ENCODE measurements at regions not wholly inside any gene's neighbourhood (a gene's known extent, or its start where the extent isn't known, plus 50 kb on each side); places are given as distances from the start of the nearest gene placed in this dataset.
"Not testable (repeated sequence)": the region's sequence is repeated elsewhere in the genome, so short reads cannot be mapped to it uniquely, and the experiment has no call there.

- Histone ChIP-seq H3K27me3 (ENCODE audit: insufficient read depth, low read length) (peaks cover 6% of the 10 kb centered on the region), H3K9me3 (ENCODE audit: low read length) (no peaks in the 10 kb centered on the region), H3K36me3 (ENCODE audit: insufficient read depth, low read length) (no peaks in the 10 kb centered on the region), H3K4me1 (ENCODE audit: insufficient read depth, low read length) (no peaks in the 10 kb centered on the region), H2AFZ (ENCODE audit: low read depth, low read length) (no peak overlapping the region), H3K4me3 (ENCODE audit: low read length) (no peak overlapping the region)
Measured at GRCh38 chr5:79924936-79925893, 65.8 kb downstream of the MTX3 start.

GRCh38 chr5:79923431-79923830, 67.6 kb downstream of the MTX3 start:
- Histone ChIP-seq H3K9me3 (ENCODE audit: low read length) (no peaks in the 10 kb centered on the region), H2AFZ (ENCODE audit: low read depth, low read length) (no peak overlapping the region), H3K4me3 (ENCODE audit: low read length) (no peak overlapping the region), H3K36me3 (ENCODE audit: insufficient read depth, low read length) (no peaks in the 10 kb centered on the region), H3K4me1 (ENCODE audit: insufficient read depth, low read length) (no peaks in the 10 kb centered on the region), H3K27me3 (ENCODE audit: insufficient read depth, low read length) (peaks cover 6% of the 10 kb centered on the region)

GRCh38 chr5:79922626-79923025, 68.4 kb downstream of the MTX3 start:
- no peaks in the 10 kb centered on the region for H3K36me3 ChIP-seq (ENCODE audit: insufficient read depth, low read length)
- peaks cover 6% of the 10 kb centered on the region for H3K27me3 ChIP-seq (ENCODE audit: insufficient read depth, low read length)
- H3K4me1 ChIP-seq (ENCODE audit: insufficient read depth, low read length) = no peaks in the 10 kb centered on the region
- H3K9me3 ChIP-seq (ENCODE audit: low read length) = no peaks in the 10 kb centered on the region
- H3K4me3 ChIP-seq (ENCODE audit: low read length) = no peak overlapping the region
- H2AFZ ChIP-seq (ENCODE audit: low read depth, low read length) = no peak overlapping the region

- not testable (repeated sequence) for H3K36me3 ChIP-seq (ENCODE audit: insufficient read depth, low read length); H3K4me3 ChIP-seq (ENCODE audit: low read length); H2AFZ ChIP-seq (ENCODE audit: low read depth, low read length); H3K4me1 ChIP-seq (ENCODE audit: insufficient read depth, low read length); H3K27me3 ChIP-seq (ENCODE audit: insufficient read depth, low read length); H3K9me3 ChIP-seq (ENCODE audit: low read length)
Measured at GRCh38 chr5:79907452-79907851, 83.6 kb downstream of the MTX3 start.

- H3K4me1 ChIP-seq (ENCODE audit: insufficient read depth, low read length); H2AFZ ChIP-seq (ENCODE audit: low read depth, low read length); H3K27me3 ChIP-seq (ENCODE audit: insufficient read depth, low read length); H3K4me3 ChIP-seq (ENCODE audit: low read length); H3K9me3 ChIP-seq (ENCODE audit: low read length); H3K36me3 ChIP-seq (ENCODE audit: insufficient read depth, low read length): not testable (repeated sequence)
Measured at GRCh38 chr5:79902571-79902970, 88.5 kb downstream of the MTX3 start.

- Histone ChIP-seq H3K36me3 (ENCODE audit: insufficient read depth, low read length) (no peaks in the 10 kb centered on the region), H2AFZ (ENCODE audit: low read depth, low read length) (no peak overlapping the region), H3K27me3 (ENCODE audit: insufficient read depth, low read length) (no peaks in the 10 kb centered on the region), H3K4me1 (ENCODE audit: insufficient read depth, low read length) (no peaks in the 10 kb centered on the region), H3K9me3 (ENCODE audit: low read length) (no peaks in the 10 kb centered on the region), H3K4me3 (ENCODE audit: low read length) (no peak overlapping the region)
Measured at GRCh38 chr5:79901631-79902030, 89.4 kb downstream of the MTX3 start.

GRCh38 chr5:79898611-79899010, 92.5 kb downstream of the MTX3 start:
- Histone ChIP-seq H3K27me3 (ENCODE audit: insufficient read depth, low read length) (no peaks in the 10 kb centered on the region), H3K9me3 (ENCODE audit: low read length) (no peaks in the 10 kb centered on the region), H3K36me3 (ENCODE audit: insufficient read depth, low read length) (no peaks in the 10 kb centered on the region), H2AFZ (ENCODE audit: low read depth, low read length) (no peak overlapping the region), H3K4me3 (ENCODE audit: low read length) (no peak overlapping the region), H3K4me1 (ENCODE audit: insufficient read depth, low read length) (no peaks in the 10 kb centered on the region)

GRCh38 chr5:79893976-79894375, 97.1 kb downstream of the MTX3 start:
- Histone ChIP-seq H3K4me1 (ENCODE audit: insufficient read depth, low read length) (no peaks in the 10 kb centered on the region), H3K4me3 (ENCODE audit: low read length) (no peak overlapping the region), H3K9me3 (ENCODE audit: low read length) (no peaks in the 10 kb centered on the region), H2AFZ (ENCODE audit: low read depth, low read length) (no peak overlapping the region), H3K36me3 (ENCODE audit: insufficient read depth, low read length) (no peaks in the 10 kb centered on the region), H3K27me3 (ENCODE audit: insufficient read depth, low read length) (no peaks in the 10 kb centered on the region)

GRCh38 chr5:79893485-79893884, 97.6 kb downstream of the MTX3 start:
- Histone ChIP-seq H3K4me1 (ENCODE audit: insufficient read depth, low read length) (no peaks in the 10 kb centered on the region), H3K9me3 (ENCODE audit: low read length) (no peaks in the 10 kb centered on the region), H3K27me3 (ENCODE audit: insufficient read depth, low read length) (no peaks in the 10 kb centered on the region), H2AFZ (ENCODE audit: low read depth, low read length) (no peak overlapping the region), H3K4me3 (ENCODE audit: low read length) (no peak overlapping the region), H3K36me3 (ENCODE audit: insufficient read depth, low read length) (no peaks in the 10 kb centered on the region)

- Histone ChIP-seq H3K27me3 (ENCODE audit: insufficient read depth, low read length) (no peaks in the 10 kb centered on the region), H2AFZ (ENCODE audit: low read depth, low read length) (no peak overlapping the region), H3K4me1 (ENCODE audit: insufficient read depth, low read length) (no peaks in the 10 kb centered on the region), H3K36me3 (ENCODE audit: insufficient read depth, low read length) (no peaks in the 10 kb centered on the region), H3K9me3 (ENCODE audit: low read length) (peaks cover 2% of the 10 kb centered on the region), H3K4me3 (ENCODE audit: low read length) (no peak overlapping the region)
Measured at GRCh38 chr5:79890930-79891249, 100.2 kb downstream of the MTX3 start.

- Histone ChIP-seq H3K9me3 (ENCODE audit: low read length) (peaks cover 2% of the 10 kb centered on the region), H3K36me3 (ENCODE audit: insufficient read depth, low read length) (no peaks in the 10 kb centered on the region), H2AFZ (ENCODE audit: low read depth, low read length) (no peak overlapping the region), H3K4me3 (ENCODE audit: low read length) (no peak overlapping the region), H3K27me3 (ENCODE audit: insufficient read depth, low read length) (peaks cover 4% of the 10 kb centered on the region), H3K4me1 (ENCODE audit: insufficient read depth, low read length) (no peaks in the 10 kb centered on the region)
Measured at GRCh38 chr5:79890119-79890929, 100.7 kb downstream of the MTX3 start.

- no peak overlapping the region for H2AFZ ChIP-seq (ENCODE audit: low read depth, low read length)
- peaks cover 8% of the 10 kb centered on the region for H3K27me3 ChIP-seq (ENCODE audit: insufficient read depth, low read length)
- H3K36me3 ChIP-seq (ENCODE audit: insufficient read depth, low read length) = no peaks in the 10 kb centered on the region
- H3K4me3 ChIP-seq (ENCODE audit: low read length) = no peak overlapping the region
- peaks cover 2% of the 10 kb centered on the region for H3K9me3 ChIP-seq (ENCODE audit: low read length)
- H3K4me1 ChIP-seq (ENCODE audit: insufficient read depth, low read length) = no peaks in the 10 kb centered on the region
Measured at GRCh38 chr5:79888643-79889042, 102.4 kb downstream of the MTX3 start.

GRCh38 chr5:79886925-79887655, 104.0 kb downstream of the MTX3 start:
- Histone ChIP-seq H2AFZ (ENCODE audit: low read depth, low read length) (no peak overlapping the region), H3K27me3 (ENCODE audit: insufficient read depth, low read length) (peaks cover 8% of the 10 kb centered on the region), H3K4me3 (ENCODE audit: low read length) (no peak overlapping the region), H3K36me3 (ENCODE audit: insufficient read depth, low read length) (no peaks in the 10 kb centered on the region), H3K9me3 (ENCODE audit: low read length) (peaks cover 2% of the 10 kb centered on the region), H3K4me1 (ENCODE audit: insufficient read depth, low read length) (no peaks in the 10 kb centered on the region)

Data from neuron (in vitro differentiated cells).